ENCODE measurements at regions not wholly inside any gene's neighbourhood (a gene's known extent, or its start where the extent isn't known, plus 50 kb on each side); places are given as distances from the start of the nearest gene placed in this dataset.
"Not testable (repeated sequence)": the region's sequence is repeated elsewhere in the genome, so short reads cannot be mapped to it uniquely, and the experiment has no call there.

DNA sequence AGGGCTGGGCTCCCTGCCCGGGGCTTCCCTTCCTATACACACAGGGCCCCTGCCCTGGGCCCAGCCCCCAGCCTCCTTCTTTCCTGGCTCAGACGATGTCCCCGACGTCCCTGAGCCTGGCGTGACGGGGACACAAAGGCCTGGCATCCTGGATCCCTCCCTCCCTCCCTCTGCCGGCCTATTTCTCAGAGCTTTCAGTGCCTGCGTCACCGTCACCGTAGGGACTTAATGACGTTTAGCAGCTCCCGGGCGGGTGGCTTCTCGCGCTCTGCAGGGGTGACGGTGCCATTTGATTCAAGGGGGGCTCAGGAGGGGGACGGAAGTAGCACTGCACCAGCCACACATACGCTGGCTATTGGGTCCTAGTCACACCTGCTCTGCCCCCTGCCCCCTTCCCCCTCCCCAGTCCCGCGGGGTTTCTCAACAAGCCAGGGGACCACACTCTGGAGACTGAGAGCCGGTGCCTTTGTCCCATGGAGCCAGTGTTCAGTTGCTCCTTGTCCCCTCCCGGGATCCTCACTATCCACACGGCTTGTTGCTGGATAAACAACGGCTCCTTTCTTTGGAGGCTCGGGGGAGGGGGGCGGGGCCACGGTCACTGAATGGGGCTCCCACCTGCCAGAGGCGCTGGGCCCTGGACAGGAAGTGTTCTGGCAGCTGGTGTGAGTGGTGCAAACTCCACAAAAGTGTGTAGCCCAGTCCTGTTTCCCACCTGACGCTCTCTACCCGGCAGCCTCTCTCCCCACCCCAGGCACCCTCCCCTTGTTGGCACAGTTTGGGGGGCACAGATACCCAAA lies 4366.7 kb upstream of the TPTE start (continued):
- TF ChIP-seq PATZ1 (CRISPR knock-in tag; IDR thresholded peaks at IDR 0.05), result 0 out of 2 replicates have a peak, but pooled peaks have one; percentile 15

DNA sequence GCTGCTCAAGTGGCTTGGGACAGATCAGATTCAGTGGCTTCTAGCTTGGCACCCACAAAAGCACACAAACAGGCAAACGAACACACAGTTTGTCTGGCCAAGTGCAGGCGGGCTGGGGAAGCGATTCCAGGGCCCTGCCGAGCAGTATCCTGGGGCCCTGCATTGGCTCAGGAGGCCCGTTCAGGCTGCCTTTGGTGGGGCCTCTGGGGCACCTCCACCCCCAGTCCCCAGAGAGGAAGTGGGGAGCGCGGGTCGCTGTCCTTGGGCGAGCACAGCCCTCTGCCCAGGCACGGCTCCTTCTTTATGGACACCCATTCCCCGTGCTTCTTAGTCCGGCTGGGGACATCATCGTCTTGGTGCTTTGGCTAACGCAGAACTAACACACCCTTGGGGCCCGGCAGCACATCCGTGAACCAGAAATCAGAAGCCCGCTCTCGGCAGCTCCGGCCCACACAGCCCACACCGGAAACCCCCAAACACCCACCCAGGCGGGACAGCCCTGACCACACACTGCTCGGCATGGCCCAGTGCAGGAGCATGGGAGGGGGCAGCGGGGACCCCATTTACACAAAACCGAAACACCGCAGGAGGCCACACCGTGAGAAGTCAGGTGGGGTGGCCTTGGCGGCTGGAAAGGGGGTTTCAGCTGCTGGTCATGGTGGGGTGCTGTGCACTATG lies 4364.5 kb upstream of the TPTE start:
- FAIRE-seq; CTCF ChIA-PET (ENCODE audit: low intra/inter-chr PET ratio, low total read pairs): not testable (repeated sequence)

GRCh38 chr21:6157515-6157914 lies 4363.9 kb upstream of the TPTE start:
- FAIRE-seq; DNase-seq (ENCODE audit: low spot score); CTCF ChIA-PET (ENCODE audit: low intra/inter-chr PET ratio, low total read pairs); H3K27ac ChIP-seq (ENCODE audit: extremely low read length, insufficient read depth, low read length); H3K4me3 ChIP-seq (replicated peaks in 1 of 3; ENCODE audit: insufficient read depth in 1 of 3, low read depth in 2 of 3, low read length in 3 of 3); H3K9ac ChIP-seq (ENCODE audit: insufficient read depth, low read depth, low read length); H3K27me3 ChIP-seq (ENCODE audit: control insufficient read depth in 1 of 2, insufficient read depth in 2 of 2, low read length in 2 of 2); H3K36me3 ChIP-seq (replicated peaks in 1 of 2; ENCODE audit: control insufficient read depth in 1 of 2, insufficient read depth in 2 of 2, low read length in 2 of 2); H3K4me2 ChIP-seq (ENCODE audit: low read depth, low read length); H3K79me2 ChIP-seq (ENCODE audit: insufficient read depth, low read length); H3K4me1 ChIP-seq (ENCODE audit: insufficient read depth, low read length); ATAC-seq; H3K9me3 ChIP-seq (ENCODE audit: low read length); BruUV-seq (replicated peaks); intact Hi-C loops (cut with micrococcal nuclease; ENCODE audit: unreplicated experiment); H4K20me1 ChIP-seq (ENCODE audit: insufficient read depth, low read length); in situ Hi-C loops (cut with HindIII; ENCODE audit: extremely low pct_ligation_motif_present, low pct_unique_long_range_greater_than_20kb); POLR2A ChIA-PET; H2AFZ ChIP-seq (ENCODE audit: low read length): not testable (repeated sequence)
- no CpG with 5 or more reads among the region's 11 CpGs for WGBS (ENCODE audit: low lambda C conversion rate)

More for the DNA sequence above, 4364.5 kb upstream of the TPTE start:
- H3K4me1 ChIP-seq (ENCODE audit: insufficient read depth, low read length); POLR2A ChIA-PET; H3K9ac ChIP-seq (ENCODE audit: insufficient read depth, low read depth, low read length); H3K9me3 ChIP-seq (ENCODE audit: low read length); H3K4me2 ChIP-seq (ENCODE audit: low read depth, low read length); in situ Hi-C loops (cut with HindIII; ENCODE audit: extremely low pct_ligation_motif_present, low pct_unique_long_range_greater_than_20kb); H3K27ac ChIP-seq (ENCODE audit: extremely low read length, insufficient read depth, low read length); H4K20me1 ChIP-seq (ENCODE audit: insufficient read depth, low read length); intact Hi-C loops (cut with micrococcal nuclease; ENCODE audit: unreplicated experiment); DNase-seq (ENCODE audit: low spot score); H3K36me3 ChIP-seq (replicated peaks in 1 of 2; ENCODE audit: control insufficient read depth in 1 of 2, insufficient read depth in 2 of 2, low read length in 2 of 2); ATAC-seq; H3K79me2 ChIP-seq (ENCODE audit: insufficient read depth, low read length); BruUV-seq (replicated peaks); H3K4me3 ChIP-seq (replicated peaks in 1 of 3; ENCODE audit: insufficient read depth in 1 of 3, low read depth in 2 of 3, low read length in 3 of 3); H2AFZ ChIP-seq (ENCODE audit: low read length); H3K27me3 ChIP-seq (ENCODE audit: control insufficient read depth in 1 of 2, insufficient read depth in 2 of 2, low read length in 2 of 2): not testable (repeated sequence)
- WGBS (ENCODE audit: low lambda C conversion rate), result no CpG with 5 or more reads among the region's 27 CpGs

GRCh38 chr21:6158171-6158570 lies 4363.2 kb upstream of the TPTE start:
- H3K27me3 ChIP-seq (ENCODE audit: control insufficient read depth in 1 of 2, insufficient read depth in 2 of 2, low read length in 2 of 2); CTCF ChIA-PET (ENCODE audit: low intra/inter-chr PET ratio, low total read pairs); DNase-seq (ENCODE audit: low spot score); H3K9ac ChIP-seq (ENCODE audit: insufficient read depth, low read depth, low read length); ATAC-seq; H4K20me1 ChIP-seq (ENCODE audit: insufficient read depth, low read length); H3K36me3 ChIP-seq (replicated peaks in 1 of 2; ENCODE audit: control insufficient read depth in 1 of 2, insufficient read depth in 2 of 2, low read length in 2 of 2); BruUV-seq (replicated peaks); H3K79me2 ChIP-seq (ENCODE audit: insufficient read depth, low read length); H3K27ac ChIP-seq (ENCODE audit: extremely low read length, insufficient read depth, low read length); POLR2A ChIA-PET; H3K4me2 ChIP-seq (ENCODE audit: low read depth, low read length); in situ Hi-C loops (cut with HindIII; ENCODE audit: extremely low pct_ligation_motif_present, low pct_unique_long_range_greater_than_20kb); H3K9me3 ChIP-seq (ENCODE audit: low read length); intact Hi-C loops (cut with micrococcal nuclease; ENCODE audit: unreplicated experiment); H2AFZ ChIP-seq (ENCODE audit: low read length); H3K4me3 ChIP-seq (replicated peaks in 1 of 3; ENCODE audit: insufficient read depth in 1 of 3, low read depth in 2 of 3, low read length in 3 of 3); FAIRE-seq; H3K4me1 ChIP-seq (ENCODE audit: insufficient read depth, low read length): not testable (repeated sequence)
- WGBS (ENCODE audit: low lambda C conversion rate), result no CpG with 5 or more reads among the region's 9 CpGs
